Rectal smooth muscle tissue (tissue), 1 donor: ENCODE measurements at regions not wholly inside any gene's neighbourhood (a gene's known extent, or its start where the extent isn't known, plus 50 kb on each side); places are given as distances from the start of the nearest gene placed in this dataset.

Experiments used
- H3K27ac ChIP-seq: one replicate; pipeline ENCODE4 v1.7.0; 2013; ENCODE audit warnings: low read depth, low read length, inconsistent platforms
- H3K27me3 ChIP-seq: one replicate; pipeline ENCODE4 v1.7.0; 2013; ENCODE audit warnings: low read length; ENCODE audit not compliant: control insufficient read depth, insufficient read depth
- H3K36me3 ChIP-seq: one replicate; pipeline ENCODE4 v1.7.0; 2013; ENCODE audit warnings: low read length; ENCODE audit not compliant: control insufficient read depth, insufficient read depth
- H3K4me1 ChIP-seq: one replicate; pipeline ENCODE4 v1.7.0; 2013; ENCODE audit warnings: low read length; ENCODE audit not compliant: control insufficient read depth, insufficient read depth
- H3K4me3 ChIP-seq: one replicate; pipeline ENCODE4 v1.7.0; 2013; ENCODE audit warnings: low read length
- H3K9ac ChIP-seq: one replicate; pipeline ENCODE4 v1.7.0; 2013; ENCODE audit warnings: low read length

- H3K4me3 ChIP-seq = no peak overlapping the region
- H3K27ac ChIP-seq = no peak overlapping the region
- H3K9ac ChIP-seq = no peak overlapping the region
- no peaks in the 10 kb centered on the region for H3K36me3 ChIP-seq
- H3K4me1 ChIP-seq = no peaks in the 10 kb centered on the region
- H3K27me3 ChIP-seq = no peaks in the 10 kb centered on the region
Measured at GRCh38 chr7:106196460-106197021, 84.4 kb upstream of the SYPL1 start.

- no peak overlapping the region for H3K9ac ChIP-seq
- H3K27ac ChIP-seq = no peak overlapping the region
- H3K36me3 ChIP-seq = no peaks in the 10 kb centered on the region
- H3K4me3 ChIP-seq = no peak overlapping the region
- H3K27me3 ChIP-seq = no peaks in the 10 kb centered on the region
- H3K4me1 ChIP-seq = no peaks in the 10 kb centered on the region
Measured at GRCh38 chr7:106193661-106194060, 81.5 kb upstream of the SYPL1 start.

GRCh38 chr7:106190589-106191330 lies 78.6 kb upstream of the SYPL1 start:
- no peak overlapping the region for H3K9ac ChIP-seq
- no peaks in the 10 kb centered on the region for H3K27me3 ChIP-seq
- H3K27ac ChIP-seq = no peak overlapping the region
- no peaks in the 10 kb centered on the region for H3K36me3 ChIP-seq
- H3K4me1 ChIP-seq = no peaks in the 10 kb centered on the region
- no peak overlapping the region for H3K4me3 ChIP-seq

- Histone ChIP-seq H3K27ac (no peak overlapping the region), H3K36me3 (no peaks in the 10 kb centered on the region), H3K27me3 (no peaks in the 10 kb centered on the region), H3K4me3 (no peak overlapping the region), H3K4me1 (no peaks in the 10 kb centered on the region), H3K9ac (no peak overlapping the region)
Measured at GRCh38 chr7:106187613-106188350, 75.7 kb upstream of the SYPL1 start.

GRCh38 chr7:106185719-106186118 lies 73.6 kb upstream of the SYPL1 start:
- Histone ChIP-seq H3K4me1 (no peaks in the 10 kb centered on the region), H3K27me3 (no peaks in the 10 kb centered on the region), H3K27ac (no peak overlapping the region), H3K4me3 (no peak overlapping the region), H3K9ac (no peak overlapping the region), H3K36me3 (no peaks in the 10 kb centered on the region)

GRCh38 chr7:106183952-106184351 lies 71.8 kb upstream of the SYPL1 start:
- H3K36me3 ChIP-seq = no peaks in the 10 kb centered on the region
- H3K4me3 ChIP-seq = no peak overlapping the region
- H3K4me1 ChIP-seq = no peaks in the 10 kb centered on the region
- no peaks in the 10 kb centered on the region for H3K27me3 ChIP-seq
- H3K9ac ChIP-seq = no peak overlapping the region
- H3K27ac ChIP-seq = no peak overlapping the region

- no peaks in the 10 kb centered on the region for H3K4me1 ChIP-seq
- H3K27ac ChIP-seq = no peak overlapping the region
- H3K36me3 ChIP-seq = no peaks in the 10 kb centered on the region
- no peak overlapping the region for H3K9ac ChIP-seq
- H3K27me3 ChIP-seq = no peaks in the 10 kb centered on the region
- H3K4me3 ChIP-seq = no peak overlapping the region
Measured at GRCh38 chr7:106182904-106183303, 70.8 kb upstream of the SYPL1 start.

GRCh38 chr7:106181658-106182265 lies 69.7 kb upstream of the SYPL1 start:
- H3K9ac ChIP-seq = no peak overlapping the region
- no peaks in the 10 kb centered on the region for H3K27me3 ChIP-seq
- no peaks in the 10 kb centered on the region for H3K36me3 ChIP-seq
- H3K4me1 ChIP-seq = no peaks in the 10 kb centered on the region
- no peak overlapping the region for H3K4me3 ChIP-seq
- no peak overlapping the region for H3K27ac ChIP-seq

- no peaks in the 10 kb centered on the region for H3K4me1 ChIP-seq
- no peaks in the 10 kb centered on the region for H3K36me3 ChIP-seq
- no peaks in the 10 kb centered on the region for H3K27me3 ChIP-seq
- no peak overlapping the region for H3K9ac ChIP-seq
- H3K27ac ChIP-seq = no peak overlapping the region
- H3K4me3 ChIP-seq = no peak overlapping the region
Measured at GRCh38 chr7:106180721-106181120, 68.6 kb upstream of the SYPL1 start.

- H3K4me1 ChIP-seq = no peaks in the 10 kb centered on the region
- no peak overlapping the region for H3K4me3 ChIP-seq
- no peaks in the 10 kb centered on the region for H3K36me3 ChIP-seq
- H3K27me3 ChIP-seq = no peaks in the 10 kb centered on the region
- H3K27ac ChIP-seq = no peak overlapping the region
- no peak overlapping the region for H3K9ac ChIP-seq
Measured at GRCh38 chr7:106179256-106179655, 67.1 kb upstream of the SYPL1 start.

- H3K27me3 ChIP-seq = no peaks in the 10 kb centered on the region
- no peak overlapping the region for H3K27ac ChIP-seq
- no peak overlapping the region for H3K4me3 ChIP-seq
- no peak overlapping the region for H3K9ac ChIP-seq
- H3K36me3 ChIP-seq = no peaks in the 10 kb centered on the region
- H3K4me1 ChIP-seq = no peaks in the 10 kb centered on the region
Measured at GRCh38 chr7:106178593-106179134, 66.6 kb upstream of the SYPL1 start.
